SK-N-SH (cell line): ENCODE measurements at regions not wholly inside any gene's neighbourhood (a gene's known extent, or its start where the extent isn't known, plus 50 kb on each side); places are given as distances from the start of the nearest gene placed in this dataset.
"Not testable (repeated sequence)": the region's sequence is repeated elsewhere in the genome, so short reads cannot be mapped to it uniquely, and the experiment has no call there.

Experiments used
- CTCF ChIA-PET: fragments of 300-600, 350-600 bp; formaldehyde crosslinking; extraction: SDS; loops from one replicate; lab custom pipeline; 2021; lab: Yijun Ruan, JAX
- POLR2A ChIA-PET: fragments of 350-600 bp; sonication (Branson Sonifier 250); formaldehyde crosslinking; extraction: SDS; loops from one replicate; lab custom pipeline; 2020; ENCODE audit warnings: antibody characterized with exemption, inconsistent platforms; lab: Yijun Ruan, JAX
- DNase-seq: peaks from one replicate; pipeline ENCODE4 v3.0.0; 2012
- H2AFZ ChIP-seq: fragments of 200-600 bp; sonication (generic); 2 replicates; pipeline ENCODE4 v1.8.1; 2016; ENCODE audit warnings: antibody characterized with exemption, mild to moderate bottlenecking, low read depth
- H3F3A ChIP-seq: fragments of 200-600 bp; sonication (generic); replicated peaks from 2 replicates; pipeline ENCODE3; 2016; ENCODE audit warnings: antibody characterized with exemption, mild to moderate bottlenecking; ENCODE audit not compliant: insufficient read depth
- H3K27ac ChIP-seq, 2 experiments: fragments of 200-500 bp in 1 of 2; fragments of 200-600 bp in 1 of 2; sonication (Bioruptor generic) in 1 of 2; sonication (generic), shearing (Covaris generic) in 1 of 2; 2 replicates each; pipeline versions ENCODE4 v1.5.1 to v1.6.1; 2014 to 2016; ENCODE audit warnings: low read depth in 2 of 2, inconsistent platforms in 1 of 2, low read length in 1 of 2, mild to moderate bottlenecking in 1 of 2, mixed read lengths in 1 of 2
- H3K27me3 ChIP-seq: fragments of 200-600 bp; sonication (generic), shearing (Covaris generic); 2 replicates; pipeline ENCODE4 v1.6.1; 2016; ENCODE audit warnings: mixed run types; ENCODE audit not compliant: insufficient read depth
- H3K36me3 ChIP-seq, 2 experiments: fragments of 200-500 bp in 1 of 2; fragments of 200-600 bp in 1 of 2; sonication (Bioruptor generic) in 1 of 2; sonication (generic) in 1 of 2; replicated peaks in 1 of 2; 2 replicates each; pipeline versions ENCODE3 to v1.5.1; 2014 to 2016; ENCODE audit warnings: low read length in 1 of 2, mild to moderate bottlenecking in 1 of 2; ENCODE audit not compliant: insufficient read depth in 2 of 2, control insufficient read depth in 1 of 2
- H3K4me1 ChIP-seq, 2 experiments: fragments of 200-500 bp in 1 of 2; fragments of 200-600 bp in 1 of 2; sonication (Bioruptor generic) in 1 of 2; sonication (generic), shearing (Covaris generic) in 1 of 2; 2 replicates each; pipeline versions ENCODE4 v1.5.1 to v1.6.1; 2014 to 2016; ENCODE audit warnings: low read depth in 1 of 2, low read length in 1 of 2, mixed run types in 1 of 2; ENCODE audit not compliant: insufficient read depth in 2 of 2, control insufficient read depth in 1 of 2
- H3K4me2 ChIP-seq: fragments of 200-600 bp; sonication (generic), shearing (Covaris generic); 2 replicates; pipeline ENCODE4 v1.6.1; 2017; ENCODE audit warnings: mixed run types
- H3K4me3 ChIP-seq, 2 experiments: fragments of 200-500 bp in 1 of 2; fragments of 200-600 bp in 1 of 2; sonication (Bioruptor generic) in 1 of 2; sonication (generic), shearing (Covaris generic) in 1 of 2; 2 replicates each; pipeline versions ENCODE4 v1.5.1 to v1.8.1; 2014 to 2016; ENCODE audit warnings: low read depth in 2 of 2, inconsistent platforms in 1 of 2, low read length in 1 of 2, mild to moderate bottlenecking in 1 of 2, mixed read lengths in 1 of 2, moderate library complexity in 1 of 2
- H3K79me2 ChIP-seq: fragments of 200-600 bp; sonication (generic); 2 replicates; pipeline ENCODE4 v1.8.1; 2017; ENCODE audit warnings: mild to moderate bottlenecking; ENCODE audit not compliant: insufficient read depth
- H3K9ac ChIP-seq: fragments of 200-600 bp; sonication (generic); 2 replicates; pipeline ENCODE4 v1.6.1; 2017; ENCODE audit warnings: mixed run types
- H3K9me2 ChIP-seq: fragments of 200-600 bp; sonication (generic); 2 replicates; pipeline ENCODE4 v1.6.1; 2017; ENCODE audit warnings: mixed run types
- H3K9me3 ChIP-seq: fragments of 200-600 bp; sonication (generic); 2 replicates; pipeline ENCODE4 v1.6.1; 2017; ENCODE audit warnings: mixed run types, mild to moderate bottlenecking, moderate library complexity
- H4K20me1 ChIP-seq: fragments of 200-600 bp; sonication (generic); 2 replicates; pipeline ENCODE4 v1.6.1; 2017; ENCODE audit warnings: mild to moderate bottlenecking, mixed run types; ENCODE audit not compliant: insufficient read depth
- CTCF ChIP-seq: fragments of 200-600 bp; sonication (generic); IDR thresholded peaks from 2 replicates; pipeline ENCODE4 v1.6.1; 2017; ENCODE audit warnings: antibody characterized with exemption, mild to moderate bottlenecking, moderate library complexity
- RAD21 ChIP-seq: IDR thresholded peaks from 2 replicates; pipeline ENCODE4 v1.6.1; 2012; ENCODE audit warnings: mild to moderate bottlenecking, low read length
- SMC3 ChIP-seq: IDR thresholded peaks from 2 replicates; pipeline ENCODE4 v1.6.1; 2012; ENCODE audit warnings: low read depth, low read length, improper control_type of control experiment
- whole genome bisulfite sequencing: methylation state at CpG from one replicate; pipeline ENCODE4 v1.1.6; 2017; ENCODE audit warnings: low lambda C conversion rate; 5-methylcytosine and 5-hydroxymethylcytosine counted together

- peak; percentile 38 for TF ChIP-seq CTCF
- H3K4me1 ChIP-seq, H3K9me2 ChIP-seq, H3K4me2 ChIP-seq, H3K27ac ChIP-seq, H3K9ac ChIP-seq, CTCF ChIA-PET, H4K20me1 ChIP-seq, H3K4me3 ChIP-seq, H3K36me3 ChIP-seq, H3K79me2 ChIP-seq, H3K9me3 ChIP-seq, H3F3A ChIP-seq, H3K27me3 ChIP-seq, DNase-seq, H2AFZ ChIP-seq, POLR2A ChIA-PET: not testable (repeated sequence)
- WGBS, result 0% methylated on average over 4 of the region's 5 CpGs
These were observed 1535.1 kb downstream of the RPIA start for GRCh38 chr2:90226465-90227072.

- H3K9ac ChIP-seq, POLR2A ChIA-PET, H3K27ac ChIP-seq, H3K36me3 ChIP-seq, H3F3A ChIP-seq, H2AFZ ChIP-seq, DNase-seq, H3K9me2 ChIP-seq, H3K9me3 ChIP-seq, H3K79me2 ChIP-seq, H3K4me1 ChIP-seq, H4K20me1 ChIP-seq, CTCF ChIA-PET, H3K4me3 ChIP-seq, H3K27me3 ChIP-seq, H3K4me2 ChIP-seq: not testable (repeated sequence)
- WGBS, result 1% methylated on average over 4 of the region's 4 CpGs
These were observed 1539.7 kb downstream of the RPIA start for GRCh38 chr2:90231199-90231598.

GRCh38 chr2:90235452-90235851 lies 1544.0 kb downstream of the RPIA start:
- DNase-seq, H3K9ac ChIP-seq, H3K36me3 ChIP-seq, H3K4me1 ChIP-seq, H3K9me3 ChIP-seq, H3K4me3 ChIP-seq, POLR2A ChIA-PET, H3K4me2 ChIP-seq, H2AFZ ChIP-seq, CTCF ChIA-PET, H3F3A ChIP-seq, H3K9me2 ChIP-seq, H4K20me1 ChIP-seq, H3K79me2 ChIP-seq, H3K27me3 ChIP-seq, H3K27ac ChIP-seq: not testable (repeated sequence)
- 13% methylated on average over 1 of the region's 1 CpG for WGBS

GRCh38 chr2:90237923-90238361 lies 1546.5 kb downstream of the RPIA start:
- H3K79me2 ChIP-seq, H3K4me1 ChIP-seq, CTCF ChIA-PET, H3K9ac ChIP-seq, H3K9me2 ChIP-seq, H3K4me3 ChIP-seq, H4K20me1 ChIP-seq, H3F3A ChIP-seq, H3K4me2 ChIP-seq, H3K9me3 ChIP-seq, H3K36me3 ChIP-seq, H3K27ac ChIP-seq, POLR2A ChIA-PET, H3K27me3 ChIP-seq, H2AFZ ChIP-seq: not testable (repeated sequence)
- 8% methylated on average over 5 of the region's 31 CpGs for WGBS
- peak; percentile 28; the same call in 1 of the 2 replicates for TF ChIP-seq SMC3
- TF ChIP-seq CTCF, result peak; percentile 36
- peak; percentile 47 for TF ChIP-seq RAD21
- DNase-seq, result peak; percentile 37

GRCh38 chr2:90238505-90239230 lies 1547.2 kb downstream of the RPIA start:
- POLR2A ChIA-PET, H3K9ac ChIP-seq, CTCF ChIA-PET, H3K27ac ChIP-seq, H3K36me3 ChIP-seq, H2AFZ ChIP-seq, H4K20me1 ChIP-seq, H3K4me2 ChIP-seq, H3K9me2 ChIP-seq, H3K27me3 ChIP-seq, H3F3A ChIP-seq, H3K4me1 ChIP-seq, H3K4me3 ChIP-seq, H3K79me2 ChIP-seq, H3K9me3 ChIP-seq: not testable (repeated sequence)
- peak; percentile 0 for DNase-seq
- WGBS, result 46% methylated on average over 29 of the region's 43 CpGs
